IPS-20b (cell line): ENCODE measurements at regions not wholly inside any gene's neighbourhood (a gene's known extent, or its start where the extent isn't known, plus 50 kb on each side); places are given as distances from the start of the nearest gene placed in this dataset.

Experiments
- H3K27ac ChIP-seq: one replicate; pipeline ENCODE4 v1.5.1; 2013; ENCODE audit warnings: low read length
- H3K27me3 ChIP-seq: 2 replicates; pipeline ENCODE4 v1.6.1; 2013; ENCODE audit warnings: mild to moderate bottlenecking, low read length, inconsistent platforms; ENCODE audit not compliant: insufficient read depth
- H3K36me3 ChIP-seq: 2 replicates; pipeline ENCODE4 v1.6.1; 2013; ENCODE audit warnings: low read depth, mild to moderate bottlenecking, inconsistent platforms, low read length, moderate library complexity; ENCODE audit not compliant: insufficient read depth
- H3K4me1 ChIP-seq: 2 replicates; pipeline ENCODE4 v1.6.1; 2013; ENCODE audit warnings: mild to moderate bottlenecking, control low read depth, inconsistent platforms, low read length, moderate library complexity; ENCODE audit not compliant: insufficient read depth
- H3K4me3 ChIP-seq: 2 replicates; pipeline ENCODE4 v1.5.1; 2013; ENCODE audit warnings: mild to moderate bottlenecking, low read length, inconsistent platforms
- H3K9ac ChIP-seq: 2 replicates; pipeline ENCODE4 v1.6.1; 2013; ENCODE audit warnings: low read depth, mild to moderate bottlenecking, inconsistent platforms, low read length, moderate library complexity
- H3K9me3 ChIP-seq: 2 replicates; pipeline ENCODE4 v1.6.1; 2013; ENCODE audit warnings: mild to moderate bottlenecking, low read depth, low read length, inconsistent platforms; ENCODE audit not compliant: insufficient read depth

DNA sequence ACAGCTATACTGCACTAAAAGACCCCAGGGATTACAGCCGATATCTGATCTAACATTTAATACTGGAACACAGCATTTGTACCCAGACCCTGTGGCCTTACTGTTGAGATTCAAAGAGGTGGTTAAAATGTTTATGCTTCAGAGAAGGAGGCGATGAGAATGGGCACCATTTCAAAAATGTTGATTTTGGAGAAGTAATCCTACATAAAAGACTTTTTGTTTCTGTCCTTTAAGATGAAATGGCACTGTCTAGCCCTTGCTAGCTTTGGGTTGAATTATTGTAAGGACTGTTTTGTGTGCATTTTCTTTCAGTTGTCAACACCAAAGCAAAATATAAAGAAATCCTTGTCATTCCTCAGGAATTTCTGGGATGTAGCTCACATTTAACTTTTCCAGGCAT, 288.5 kb upstream of the ANKH start:
- no peaks in the 10 kb centered on the region for H3K36me3 ChIP-seq
- no peaks in the 10 kb centered on the region for H3K9me3 ChIP-seq
- H3K4me1 ChIP-seq: no peaks in the 10 kb centered on the region; the same call in 1 of the 2 replicates
- H3K4me3 ChIP-seq: no peak overlapping the region
- no peak overlapping the region for H3K27ac ChIP-seq
- no peak overlapping the region for H3K9ac ChIP-seq
- H3K27me3 ChIP-seq: no peaks in the 10 kb centered on the region

DNA sequence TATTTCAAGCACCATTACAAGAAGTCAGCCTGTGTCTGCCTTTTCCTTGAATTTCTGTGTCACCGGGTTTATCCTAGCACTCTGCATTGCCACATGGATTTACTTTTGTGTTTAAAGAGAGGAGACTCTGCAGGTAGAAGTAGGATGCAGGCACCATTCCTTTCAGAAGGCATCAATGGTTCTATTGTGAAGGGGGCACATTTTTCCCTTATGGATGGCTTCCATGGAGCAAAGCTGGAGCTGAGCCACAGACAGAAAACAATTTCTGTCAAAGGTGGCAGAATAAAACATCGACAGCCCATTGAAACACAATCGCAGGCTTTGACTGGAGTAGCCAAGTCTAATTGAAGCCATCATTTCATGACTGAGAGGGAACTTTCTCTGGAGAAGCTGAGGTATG, 288.0 kb upstream of the ANKH start:
- no peaks in the 10 kb centered on the region for H3K9me3 ChIP-seq
- H3K4me3 ChIP-seq: no peak overlapping the region
- H3K9ac ChIP-seq: no peak overlapping the region
- H3K36me3 ChIP-seq: no peaks in the 10 kb centered on the region
- H3K27ac ChIP-seq: no peak overlapping the region
- H3K27me3 ChIP-seq: no peaks in the 10 kb centered on the region
- H3K4me1 ChIP-seq: no peaks in the 10 kb centered on the region; the same call in 1 of the 2 replicates

DNA sequence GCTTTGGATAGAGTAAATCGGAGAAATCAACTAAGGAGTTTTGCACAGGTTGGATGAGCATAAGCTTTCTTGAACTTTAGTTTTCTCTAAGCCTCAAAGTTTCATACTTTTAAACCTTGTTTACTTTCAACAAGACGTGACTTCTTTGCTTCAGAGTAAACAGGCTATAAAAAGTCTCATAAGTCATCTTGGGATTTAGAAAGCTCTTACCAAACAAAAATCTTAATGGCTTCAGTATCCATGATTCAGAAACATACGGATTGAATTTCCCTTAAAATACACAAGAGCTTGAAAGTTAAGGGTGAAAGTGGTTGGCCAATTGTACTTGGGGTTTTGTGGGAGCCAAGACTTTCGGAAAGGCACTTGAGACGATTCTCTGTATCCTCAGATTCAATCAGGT, 270.9 kb upstream of the ANKH start:
- no peaks in the 10 kb centered on the region for H3K4me1 ChIP-seq
- no peaks in the 10 kb centered on the region for H3K27me3 ChIP-seq
- H3K9me3 ChIP-seq: no peaks in the 10 kb centered on the region
- H3K27ac ChIP-seq: no peak overlapping the region
- no peak overlapping the region for H3K4me3 ChIP-seq
- no peak overlapping the region for H3K9ac ChIP-seq
- no peaks in the 10 kb centered on the region for H3K36me3 ChIP-seq

DNA sequence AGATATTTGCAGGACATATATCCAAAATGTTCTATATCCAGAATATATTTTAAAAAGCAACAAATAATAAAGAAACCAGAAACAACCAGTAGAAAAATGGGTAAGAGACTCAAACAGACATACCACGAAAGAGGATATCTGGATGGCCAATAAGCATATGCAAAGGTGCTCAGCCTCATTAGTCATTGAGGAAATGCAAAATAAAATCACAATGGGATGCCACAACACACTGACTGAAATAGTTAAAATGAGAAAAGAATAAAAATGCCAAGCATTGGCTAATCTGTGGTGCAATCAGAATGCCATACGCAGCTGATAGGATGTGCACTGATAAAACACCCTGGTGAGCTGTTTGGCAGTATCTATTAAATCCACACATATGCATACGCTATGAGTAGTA, 265.8 kb upstream of the ANKH start:
- Histone ChIP-seq H3K27ac (no peak overlapping the region), H3K4me1 (peaks cover 4% of the 10 kb centered on the region; the same call in 1 of the 2 replicates), H3K9me3 (no peaks in the 10 kb centered on the region), H3K36me3 (no peaks in the 10 kb centered on the region), H3K4me3 (no peak overlapping the region), H3K27me3 (no peaks in the 10 kb centered on the region), H3K9ac (no peak overlapping the region)

DNA sequence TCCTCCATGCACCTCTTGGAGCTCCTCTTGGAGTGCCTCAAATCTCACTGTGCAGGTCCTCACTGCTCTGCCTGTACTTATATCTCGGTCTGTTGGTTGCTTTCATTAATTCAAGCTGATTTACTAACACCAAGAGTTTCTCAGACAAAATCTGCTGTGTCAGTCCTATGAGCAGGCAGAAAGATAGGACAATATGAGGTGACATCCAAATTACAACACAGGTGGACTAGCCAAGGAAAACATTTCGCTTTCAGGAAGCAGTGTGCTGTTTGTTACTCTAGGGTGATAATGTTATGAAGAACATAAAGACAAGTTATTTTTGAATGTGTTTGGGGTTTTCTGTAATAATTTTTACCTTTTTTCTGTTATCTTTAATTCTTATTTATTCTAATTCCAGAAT, 264.1 kb upstream of the ANKH start:
- Histone ChIP-seq H3K4me1 (peaks cover 4% of the 10 kb centered on the region; the same call in 1 of the 2 replicates), H3K36me3 (no peaks in the 10 kb centered on the region)

DNA sequence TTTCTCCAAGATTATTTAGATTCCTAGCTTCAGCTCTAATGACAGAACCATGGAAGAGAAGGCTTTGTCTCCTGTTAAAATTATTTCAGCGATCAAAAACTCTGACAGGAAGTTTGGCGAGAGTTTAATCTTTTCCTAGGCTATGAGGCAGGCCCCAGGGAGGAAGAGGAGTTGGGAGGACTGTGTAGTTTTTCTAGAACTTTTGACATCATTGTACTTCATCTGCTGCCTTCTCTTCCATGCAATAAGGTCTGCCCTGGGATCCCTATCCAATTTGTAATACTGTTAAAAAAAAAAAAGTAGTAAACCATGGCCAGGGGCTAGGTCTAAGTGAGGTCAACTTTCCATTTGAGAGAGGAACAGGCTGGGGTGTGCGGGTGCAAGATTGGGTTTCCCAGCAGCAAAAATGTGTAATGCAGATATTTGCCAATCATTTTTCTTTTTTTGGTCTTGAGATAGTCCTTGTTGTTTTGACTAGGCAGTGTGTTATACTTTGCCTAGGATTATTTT, 261.9 kb upstream of the ANKH start:
- Histone ChIP-seq H3K4me3 (no peak overlapping the region), H3K9me3 (no peaks in the 10 kb centered on the region), H3K27me3 (no peaks in the 10 kb centered on the region)

More for the DNA sequence above, 264.1 kb upstream of the ANKH start:
- Histone ChIP-seq H3K27ac (no peak overlapping the region), H3K27me3 (no peaks in the 10 kb centered on the region), H3K9me3 (no peaks in the 10 kb centered on the region), H3K4me3 (no peak overlapping the region), H3K9ac (no peak overlapping the region)

DNA sequence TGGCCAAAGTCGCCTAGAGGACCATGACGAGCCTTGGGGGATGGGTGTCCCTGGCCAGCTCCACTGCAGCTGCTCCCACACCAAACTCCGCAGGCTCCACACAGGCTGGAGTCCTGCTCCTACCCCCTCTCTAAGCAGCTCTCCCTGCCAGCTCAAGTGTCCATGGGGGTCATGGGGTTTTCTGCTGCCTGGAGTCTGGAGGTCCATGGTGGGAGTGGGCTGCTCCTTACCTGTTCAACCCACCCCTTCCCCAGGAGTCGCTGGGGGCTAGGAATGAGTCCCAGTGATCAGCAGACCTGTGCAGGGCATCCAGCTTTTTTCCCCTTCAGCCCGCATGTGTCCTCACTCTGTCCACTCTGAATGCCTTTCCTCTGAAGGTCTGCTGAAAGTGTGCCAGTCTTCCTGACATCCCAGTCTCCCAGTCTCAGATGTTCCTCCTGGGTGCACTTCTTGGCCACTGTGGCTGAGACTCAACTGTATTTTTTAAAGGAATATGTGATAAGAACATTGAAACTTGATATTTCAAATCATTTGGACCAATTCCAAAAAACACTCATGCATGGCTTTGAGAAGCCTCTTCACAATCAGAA, 261.3 kb upstream of the ANKH start:
- Histone ChIP-seq H3K9me3 (no peaks in the 10 kb centered on the region), H3K9ac (no peak overlapping the region), H3K27me3 (no peaks in the 10 kb centered on the region), H3K36me3 (no peaks in the 10 kb centered on the region), H3K4me1 (peaks cover 4% of the 10 kb centered on the region; the same call in 1 of the 2 replicates), H3K27ac (no peak overlapping the region), H3K4me3 (no peak overlapping the region)

More for the DNA sequence above, 261.9 kb upstream of the ANKH start:
- Histone ChIP-seq H3K27ac (no peak overlapping the region), H3K9ac (no peak overlapping the region), H3K4me1 (peaks cover 4% of the 10 kb centered on the region; the same call in 1 of the 2 replicates), H3K36me3 (no peaks in the 10 kb centered on the region)

DNA sequence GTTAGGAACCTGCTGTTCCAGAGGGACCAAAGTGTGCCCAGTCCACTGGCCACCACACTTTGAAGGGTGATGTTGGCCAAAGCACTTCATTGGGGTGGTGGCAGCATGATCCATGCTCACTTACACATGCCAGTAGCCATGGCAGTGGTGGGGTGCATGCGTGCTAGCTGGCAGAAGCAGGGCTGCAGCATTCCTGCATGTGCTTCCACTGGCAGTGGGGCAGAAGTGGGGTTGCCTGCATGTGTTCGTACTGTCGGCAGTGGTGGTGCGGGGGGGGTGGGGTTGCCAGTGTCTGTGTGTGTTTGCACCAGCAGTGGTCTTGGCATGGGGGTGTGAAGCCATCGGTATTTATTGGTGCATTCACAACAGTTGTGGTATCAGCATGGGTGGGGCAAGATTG, 260.3 kb upstream of the ANKH start:
- no peak overlapping the region for H3K9ac ChIP-seq
- no peak overlapping the region for H3K27ac ChIP-seq
- H3K27me3 ChIP-seq: no peaks in the 10 kb centered on the region
- H3K4me1 ChIP-seq: no peaks in the 10 kb centered on the region
- no peak overlapping the region for H3K4me3 ChIP-seq
- no peaks in the 10 kb centered on the region for H3K9me3 ChIP-seq
- H3K36me3 ChIP-seq: no peaks in the 10 kb centered on the region

DNA sequence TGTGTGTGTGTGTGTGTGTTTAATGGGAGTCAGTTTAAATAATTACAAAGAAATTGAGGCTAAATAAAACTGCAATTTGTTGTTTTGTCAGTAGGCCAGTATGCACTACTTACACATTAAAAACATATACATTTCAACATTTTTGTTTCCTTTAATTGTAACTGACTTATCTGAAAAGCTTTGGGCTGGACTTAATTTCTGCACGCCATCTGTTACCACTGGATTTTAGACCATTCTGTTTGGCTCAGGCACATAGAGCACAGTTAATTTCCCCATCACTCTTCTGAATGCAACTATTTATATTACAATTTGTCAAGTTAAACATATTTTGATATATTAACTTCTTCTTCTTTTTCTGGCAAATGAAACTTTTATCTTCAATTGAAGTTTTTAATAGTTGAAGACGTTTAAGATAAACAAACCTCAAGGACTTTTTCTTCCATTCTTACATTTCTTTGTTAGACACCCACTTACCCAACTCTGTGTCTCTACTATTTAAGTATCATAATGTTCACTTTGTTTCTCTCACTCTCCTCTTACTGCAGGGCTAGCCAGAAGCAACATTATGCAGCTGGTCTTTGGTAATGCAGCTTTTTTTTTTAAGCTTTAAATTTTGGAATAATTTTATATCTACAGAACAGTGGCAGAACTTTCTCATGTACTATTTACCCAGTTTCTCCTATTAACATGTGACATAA, 253.4 kb upstream of the ANKH start:
- no peak overlapping the region for H3K9ac ChIP-seq
- H3K4me1 ChIP-seq: no peaks in the 10 kb centered on the region
- no peak overlapping the region for H3K27ac ChIP-seq
- H3K4me3 ChIP-seq: no peak overlapping the region
- no peaks in the 10 kb centered on the region for H3K27me3 ChIP-seq
- no peaks in the 10 kb centered on the region for H3K9me3 ChIP-seq
- no peaks in the 10 kb centered on the region for H3K36me3 ChIP-seq

DNA sequence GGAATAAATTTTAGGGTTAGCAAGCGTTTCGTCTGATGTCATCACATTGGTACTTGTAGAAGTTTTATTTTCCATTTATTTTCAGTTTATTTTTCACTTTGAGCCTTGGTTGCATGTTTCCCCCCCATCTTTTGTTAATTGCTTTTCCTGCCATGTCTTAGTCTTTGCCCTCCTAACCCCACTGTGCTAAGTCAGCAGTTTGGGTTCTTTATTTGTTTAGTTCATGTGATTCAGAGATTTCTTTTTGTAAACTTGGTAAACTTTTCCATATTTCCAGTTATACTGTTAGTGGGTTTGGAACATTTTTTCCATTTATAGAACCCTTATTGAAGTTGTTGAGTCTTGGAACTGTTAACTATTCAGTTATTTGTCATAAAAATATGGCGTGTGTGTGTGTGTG, 252.9 kb upstream of the ANKH start:
- Histone ChIP-seq H3K27ac (no peak overlapping the region), H3K4me1 (no peaks in the 10 kb centered on the region), H3K9me3 (no peaks in the 10 kb centered on the region), H3K27me3 (no peaks in the 10 kb centered on the region), H3K4me3 (no peak overlapping the region), H3K9ac (no peak overlapping the region), H3K36me3 (no peaks in the 10 kb centered on the region)

DNA sequence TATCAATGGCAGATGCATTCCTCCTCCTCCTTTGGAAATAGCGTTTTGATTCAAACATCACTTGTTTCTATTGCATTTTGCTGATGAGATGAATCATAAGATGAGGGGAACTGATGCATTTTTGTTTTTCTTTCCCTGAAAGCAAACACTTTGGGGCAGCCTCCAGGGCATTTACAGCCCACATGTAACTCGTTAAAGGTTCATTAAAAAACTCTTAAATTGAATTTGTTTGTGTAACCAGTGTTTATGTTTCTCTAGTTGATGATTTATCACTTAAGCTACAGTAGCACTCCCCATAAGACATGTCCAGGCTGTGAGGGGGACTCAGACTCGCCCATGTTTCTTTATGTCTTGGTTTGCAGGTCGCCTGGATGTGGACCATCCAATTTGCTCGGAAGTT, 246.1 kb upstream of the ANKH start:
- Histone ChIP-seq H3K9me3 (no peaks in the 10 kb centered on the region), H3K36me3 (no peaks in the 10 kb centered on the region), H3K9ac (no peak overlapping the region), H3K27ac (no peak overlapping the region), H3K4me3 (no peak overlapping the region), H3K4me1 (no peaks in the 10 kb centered on the region), H3K27me3 (no peaks in the 10 kb centered on the region)

DNA sequence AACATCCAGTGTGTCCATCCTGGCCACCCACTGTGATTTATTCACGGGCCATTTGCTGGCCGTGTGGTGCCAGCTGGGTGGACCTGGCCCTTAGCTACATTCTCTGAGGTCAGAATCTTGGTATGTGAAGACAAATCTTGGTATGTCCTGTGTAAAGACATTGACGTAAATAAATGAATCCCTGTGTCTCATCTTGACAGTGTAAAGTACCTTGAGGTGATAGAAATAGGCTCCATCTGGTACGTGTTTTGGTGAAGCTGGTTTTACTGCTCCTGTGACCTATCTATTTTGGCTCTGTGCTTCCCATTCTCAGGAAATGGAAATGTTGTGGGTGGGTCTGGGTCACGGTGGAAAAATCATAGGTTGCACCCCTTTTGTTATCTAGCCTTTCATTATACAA, 245.4 kb upstream of the ANKH start:
- Histone ChIP-seq H3K27ac (no peak overlapping the region), H3K4me1 (no peaks in the 10 kb centered on the region), H3K9me3 (no peaks in the 10 kb centered on the region), H3K36me3 (no peaks in the 10 kb centered on the region), H3K9ac (no peak overlapping the region), H3K27me3 (no peaks in the 10 kb centered on the region), H3K4me3 (no peak overlapping the region)
